ELF-1 (cell line): ENCODE measurements at regions not wholly inside any gene's neighbourhood (a gene's known extent, or its start where the extent isn't known, plus 50 kb on each side); places are given as distances from the start of the nearest gene placed in this dataset.

Experiments used
- DNase-seq: peaks from one replicate; pipeline ENCODE4 v3.0.0-alpha.2; 2016; ENCODE audit warnings: low read depth, low spot score

DNA sequence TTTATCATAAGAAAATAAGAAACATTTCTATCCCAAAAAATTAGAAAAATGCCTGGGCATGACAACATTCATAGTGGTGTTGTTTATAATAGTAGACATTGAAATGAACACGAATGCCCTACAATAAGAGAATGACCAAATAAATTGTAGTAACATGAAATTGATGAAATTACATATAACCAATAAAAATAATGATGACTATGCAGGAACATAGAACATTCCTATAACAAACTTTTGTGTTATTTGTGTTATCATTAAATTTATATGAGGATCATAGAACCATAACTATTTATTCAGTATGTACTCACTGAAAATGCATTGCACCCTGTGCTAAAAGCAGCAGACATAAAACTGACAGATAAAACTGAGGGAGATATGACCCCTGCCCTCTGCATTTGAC lies 399.7 kb downstream of the CBLN4 start:
- no peak for DNase-seq

DNA sequence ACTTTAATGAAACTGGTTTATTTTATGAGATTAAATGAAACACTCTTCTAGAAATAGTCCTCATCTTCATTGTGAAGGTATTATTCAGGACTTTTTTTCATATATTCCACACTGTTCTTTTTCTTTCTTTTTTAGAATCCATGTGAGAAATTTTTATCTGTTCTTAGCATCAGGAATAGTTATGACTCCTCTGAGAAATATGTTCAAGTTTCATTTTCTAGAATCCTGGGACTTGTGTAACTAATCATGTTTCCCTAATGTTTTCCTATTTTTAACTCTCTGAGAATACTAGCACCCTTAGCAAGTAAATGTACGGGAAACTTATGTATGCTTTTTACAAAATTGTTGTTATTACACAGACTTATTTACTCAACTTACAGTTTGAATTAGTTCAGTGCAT lies 407.8 kb downstream of the CBLN4 start:
- DNase-seq = no peak

DNA sequence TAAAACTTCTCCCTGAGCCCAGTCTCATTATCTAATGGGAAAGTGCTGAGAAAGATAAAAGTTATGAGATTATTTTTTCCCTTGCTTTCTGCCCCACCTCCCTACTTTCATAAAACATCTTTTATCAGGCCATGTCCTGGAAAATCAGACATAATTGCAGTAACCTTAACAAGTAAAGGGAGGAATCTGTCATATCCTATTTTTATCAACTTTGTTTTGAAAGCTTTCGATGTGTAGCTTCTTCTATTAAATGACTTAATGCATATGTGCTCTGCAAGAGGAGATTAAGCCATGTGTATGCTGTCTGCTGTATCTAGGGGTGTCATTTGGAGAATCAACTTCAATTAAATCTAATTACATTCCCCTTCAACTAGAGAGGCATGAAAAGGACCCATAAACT lies 408.9 kb downstream of the CBLN4 start:
- no peak for DNase-seq

DNA sequence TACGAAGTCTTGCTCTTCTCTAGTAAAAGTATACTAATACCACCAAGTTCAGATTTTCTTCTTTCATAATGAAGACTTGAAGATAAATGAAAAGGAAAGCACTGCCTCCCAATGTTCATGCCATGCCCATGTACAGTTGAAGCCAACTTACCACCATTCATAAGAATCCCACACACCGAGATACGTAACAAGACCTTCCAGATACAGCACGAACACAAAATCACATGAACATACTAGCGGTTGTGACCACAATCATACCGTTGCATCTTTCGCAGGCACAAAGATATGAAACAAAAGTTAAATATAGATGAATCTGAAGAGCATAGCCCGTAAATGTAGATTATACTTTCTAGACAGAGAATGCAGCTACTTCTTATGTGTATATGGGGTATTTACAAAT lies 412.5 kb downstream of the CBLN4 start:
- no peak for DNase-seq

DNA sequence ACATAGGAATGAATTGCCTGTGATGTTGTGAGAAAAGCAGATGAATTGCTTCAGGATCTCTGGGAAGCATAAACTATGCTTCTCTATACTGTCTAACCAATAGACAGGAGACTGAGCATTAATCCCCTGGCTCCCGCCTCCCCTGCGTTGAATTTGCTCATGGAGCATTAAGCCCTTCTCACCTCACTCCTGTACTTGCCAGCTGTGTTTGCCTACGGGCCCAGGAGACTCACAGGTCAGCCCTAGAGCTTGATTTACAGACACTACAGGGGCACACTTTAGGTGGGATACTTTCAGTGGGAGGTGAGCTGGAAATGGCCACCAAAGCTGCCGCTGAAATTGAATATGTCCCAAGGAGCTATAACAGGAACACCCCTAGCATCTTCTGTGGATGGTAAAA lies 418.7 kb downstream of the CBLN4 start:
- no peak for DNase-seq

DNA sequence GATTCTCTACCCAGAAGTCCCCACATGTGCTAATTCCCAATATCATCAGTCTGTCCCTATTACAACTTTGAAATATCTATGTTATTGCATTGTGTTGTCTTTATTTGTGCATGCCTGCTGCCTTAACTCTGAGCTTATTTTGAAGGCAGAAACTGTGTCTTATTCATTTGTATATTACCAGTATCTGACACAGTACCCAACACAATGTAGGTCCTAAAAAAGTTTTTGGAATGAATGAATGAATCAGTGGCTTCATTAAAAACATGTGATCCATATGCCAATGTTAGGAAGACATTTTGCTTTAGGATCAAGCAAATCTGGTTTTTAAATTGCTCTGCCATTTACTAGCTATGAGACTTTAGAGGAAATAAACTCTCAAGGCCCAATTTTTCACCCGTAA lies 420.4 kb downstream of the CBLN4 start:
- DNase-seq = no peak

DNA sequence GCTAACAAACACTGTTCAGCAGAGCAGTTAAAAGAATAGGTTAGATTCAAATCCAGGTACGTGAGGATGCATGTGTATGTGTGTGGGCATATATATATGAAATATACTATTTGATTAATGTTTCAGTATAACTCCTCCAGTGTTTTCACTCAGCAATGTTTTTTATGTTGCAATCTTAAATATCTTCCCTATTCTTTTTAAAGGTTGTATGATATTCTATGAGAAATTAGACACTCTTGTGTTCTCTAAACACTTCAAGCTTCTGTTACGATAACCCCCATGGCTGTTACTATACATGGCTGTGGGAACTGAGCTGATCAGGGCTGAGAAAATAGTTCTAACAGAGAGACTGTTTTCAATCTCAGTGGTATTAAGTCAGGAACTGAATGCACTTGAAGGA lies 421.0 kb downstream of the CBLN4 start:
- DNase-seq = no peak

DNA sequence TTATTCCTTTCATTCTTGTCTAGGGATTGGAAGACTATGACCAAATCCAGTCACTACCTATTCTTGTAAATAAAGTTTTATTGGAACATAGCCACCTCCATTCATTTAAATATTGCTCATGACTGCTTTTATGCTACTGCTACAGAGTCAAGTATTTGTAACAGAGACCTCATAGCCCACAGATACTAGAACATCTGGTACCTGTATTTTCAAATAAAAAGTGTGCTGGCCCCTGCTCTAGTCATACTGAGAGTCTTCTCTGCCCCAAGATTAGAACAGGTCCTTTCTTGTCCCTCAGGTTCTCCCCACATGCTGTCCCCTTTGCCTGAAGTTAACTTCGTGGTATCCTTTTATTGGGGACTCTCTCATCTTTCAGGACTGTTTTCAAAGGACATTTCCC lies 422.3 kb downstream of the CBLN4 start:
- DNase-seq = no peak

DNA sequence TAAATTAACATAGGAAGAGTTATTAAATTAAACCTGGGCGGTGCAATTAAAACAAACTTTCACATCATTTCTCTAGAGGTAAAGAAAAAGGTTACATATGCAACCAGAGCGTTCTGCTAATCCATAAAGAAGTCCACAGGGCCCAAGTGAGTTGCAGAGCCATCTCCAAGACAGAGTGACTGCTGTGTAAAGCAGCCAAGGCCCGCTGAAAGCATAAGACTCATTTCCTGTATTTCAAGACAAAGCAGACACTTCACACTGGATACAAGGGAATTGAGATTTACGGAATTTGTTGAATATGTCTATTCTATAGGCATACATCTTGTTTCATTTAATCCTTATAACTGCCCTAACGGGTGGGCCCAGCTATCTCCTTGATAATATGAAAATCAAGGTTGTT lies 422.8 kb downstream of the CBLN4 start:
- DNase-seq = no peak

DNA sequence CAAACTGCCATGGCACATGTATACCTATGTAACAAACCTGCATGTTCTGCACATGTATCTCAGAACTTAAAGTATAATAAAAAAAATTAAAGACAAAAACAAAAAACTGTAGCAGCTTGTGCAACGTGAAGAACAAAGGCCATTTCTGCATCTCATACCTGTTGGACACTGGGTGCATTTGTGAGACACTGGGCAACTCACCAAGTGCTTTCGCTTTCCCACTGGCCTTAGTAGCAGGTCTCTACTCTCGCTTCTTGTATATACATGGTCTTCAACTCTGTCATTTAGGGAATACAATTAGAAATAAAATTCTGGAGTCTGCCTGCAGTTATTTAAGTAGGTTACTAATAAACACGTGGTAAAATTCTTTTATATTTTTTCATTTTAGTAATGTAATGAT lies 423.8 kb downstream of the CBLN4 start:
- no peak for DNase-seq

DNA sequence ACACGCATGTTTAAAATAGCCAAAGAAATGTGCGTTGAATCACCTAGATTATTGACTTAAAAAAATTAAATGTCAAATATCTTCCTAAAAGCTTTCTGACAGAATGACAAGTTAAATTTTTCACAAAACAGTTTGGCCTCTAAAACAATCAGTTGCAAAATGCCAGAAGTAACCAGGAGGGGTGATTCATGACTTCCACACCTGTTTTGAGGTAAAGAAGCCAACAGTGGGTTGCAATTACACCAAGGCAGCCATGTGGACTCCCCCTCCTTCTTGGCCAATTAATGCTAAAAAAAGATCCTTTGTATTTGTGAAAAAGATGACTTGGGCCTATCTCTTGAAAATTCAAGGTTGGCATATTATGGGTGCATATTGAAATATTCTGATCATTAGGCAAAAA lies 424.8 kb downstream of the CBLN4 start:
- DNase-seq = no peak

DNA sequence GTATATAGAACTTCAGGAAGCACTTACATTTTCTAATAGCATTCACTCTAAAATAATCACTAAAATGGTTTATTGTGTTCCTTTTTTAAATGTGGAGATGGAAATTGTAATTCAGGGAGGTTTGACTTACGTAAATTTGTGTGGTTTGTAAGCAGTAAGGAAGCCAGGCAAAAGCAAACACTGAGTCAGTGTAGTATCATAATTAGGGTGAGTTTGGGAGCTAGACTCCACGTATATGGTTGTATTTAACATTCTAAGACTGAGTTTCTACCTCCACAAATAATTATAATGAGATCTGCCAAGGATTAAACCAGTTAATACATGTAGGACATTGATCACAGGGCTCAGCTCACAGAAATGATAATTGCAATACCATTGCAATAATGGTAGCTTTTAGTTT lies 425.5 kb downstream of the CBLN4 start:
- DNase-seq = no peak

DNA sequence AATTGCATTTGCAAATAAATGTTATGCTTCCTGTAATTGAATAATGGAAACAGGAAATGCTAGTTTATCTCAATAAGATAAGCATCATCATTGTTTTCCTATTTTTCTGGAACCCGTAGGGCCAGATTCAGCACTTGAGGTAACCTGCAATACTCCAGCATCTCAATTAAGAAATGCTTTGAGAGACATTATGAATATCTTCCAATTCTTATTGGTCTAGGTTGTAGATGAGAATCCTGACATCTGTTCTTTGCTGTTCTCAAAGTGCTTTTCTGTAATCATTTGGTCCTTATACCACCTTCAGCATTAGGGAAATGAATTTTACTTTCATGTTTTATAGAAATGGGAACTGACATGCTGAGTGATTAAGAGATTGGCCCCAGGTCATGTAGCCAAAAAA lies 428.3 kb downstream of the CBLN4 start:
- DNase-seq = no peak

DNA sequence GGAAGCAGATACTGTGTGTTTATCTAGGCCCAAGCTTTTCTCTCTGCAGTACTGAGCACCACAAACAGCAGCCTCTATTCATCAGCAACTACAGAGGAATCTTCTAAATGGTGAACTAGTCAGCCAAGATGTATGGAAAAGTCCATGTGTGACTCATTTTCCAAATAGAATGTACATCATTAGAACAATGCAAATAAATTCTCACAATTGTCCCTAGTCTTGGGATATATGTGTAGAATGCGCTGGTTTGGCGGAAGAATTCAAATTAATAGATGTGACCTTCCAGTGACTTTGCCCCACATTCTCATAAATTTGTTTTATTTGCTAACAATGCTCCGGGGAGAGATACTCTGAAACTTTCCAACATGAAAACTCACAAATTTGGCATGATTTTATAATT lies 436.2 kb downstream of the CBLN4 start:
- DNase-seq = no peak

DNA sequence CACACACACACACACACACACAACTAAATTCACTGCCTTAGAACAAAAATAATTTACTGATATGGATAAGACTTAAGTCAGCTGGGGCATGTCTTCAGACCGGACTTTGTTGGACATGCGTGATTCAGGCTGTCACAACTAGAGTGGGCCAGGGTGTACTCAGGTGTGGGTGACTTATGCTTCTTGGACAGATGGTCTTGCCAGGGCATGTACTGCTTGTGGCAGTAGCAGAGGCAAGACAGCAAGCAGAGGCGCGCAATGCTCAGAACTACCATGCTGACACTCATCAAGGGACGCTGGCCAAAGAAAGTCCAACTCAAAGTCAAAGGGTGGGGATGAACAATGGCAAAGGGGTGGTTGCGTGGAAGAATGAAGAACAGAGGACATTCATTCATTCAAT lies 437.5 kb downstream of the CBLN4 start:
- no peak for DNase-seq

DNA sequence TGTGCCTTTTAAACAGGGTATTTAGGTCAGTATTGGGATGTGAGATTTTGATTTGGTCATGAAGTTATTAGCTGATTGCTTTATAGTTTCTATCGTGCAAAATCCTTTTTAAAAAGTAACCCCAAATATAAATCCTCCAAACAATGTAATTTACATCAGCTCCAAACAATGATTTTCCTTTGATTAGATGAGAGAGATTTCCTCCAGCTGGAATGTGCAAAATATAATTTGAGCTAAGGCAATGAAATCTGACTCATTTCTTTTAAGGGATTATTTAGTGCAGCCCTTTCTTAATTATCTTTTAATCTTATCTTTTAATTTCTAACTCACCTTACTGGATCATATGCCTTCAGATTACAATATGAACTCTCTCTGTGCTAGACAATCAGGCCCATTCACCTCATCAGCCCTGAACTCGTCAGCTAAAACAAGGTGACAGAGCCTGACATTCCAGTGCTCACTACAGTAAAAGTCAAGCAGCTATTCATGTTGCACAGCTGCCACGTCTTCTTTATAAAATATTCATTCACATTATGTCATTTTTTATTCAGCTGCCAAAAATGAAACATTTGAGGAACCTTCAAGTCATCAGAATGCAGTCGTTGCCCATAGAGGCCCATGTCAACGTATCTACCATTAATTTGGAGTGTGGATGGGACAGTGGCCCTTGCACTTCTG lies 440.1 kb downstream of the CBLN4 start:
- no peak for DNase-seq

DNA sequence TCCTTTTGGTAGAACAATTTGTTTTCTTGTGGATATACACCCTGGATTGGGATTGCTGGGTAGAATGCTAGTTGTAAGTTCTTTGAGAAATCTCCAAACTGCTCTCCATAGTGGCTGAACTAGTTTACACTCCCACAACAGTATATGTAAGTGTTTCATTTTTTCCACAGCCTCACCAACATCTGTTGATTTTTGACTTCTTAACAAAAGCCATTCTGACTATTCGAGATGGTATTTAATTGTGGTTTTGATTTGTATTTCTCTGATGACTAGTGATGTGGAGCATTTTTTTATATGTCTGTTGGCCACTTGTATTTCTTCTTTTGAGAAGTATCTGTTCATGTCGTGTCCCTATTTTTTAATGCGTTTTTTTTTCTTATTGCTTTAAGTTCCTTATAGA lies 444.1 kb downstream of the CBLN4 start:
- DNase-seq = no peak

DNA sequence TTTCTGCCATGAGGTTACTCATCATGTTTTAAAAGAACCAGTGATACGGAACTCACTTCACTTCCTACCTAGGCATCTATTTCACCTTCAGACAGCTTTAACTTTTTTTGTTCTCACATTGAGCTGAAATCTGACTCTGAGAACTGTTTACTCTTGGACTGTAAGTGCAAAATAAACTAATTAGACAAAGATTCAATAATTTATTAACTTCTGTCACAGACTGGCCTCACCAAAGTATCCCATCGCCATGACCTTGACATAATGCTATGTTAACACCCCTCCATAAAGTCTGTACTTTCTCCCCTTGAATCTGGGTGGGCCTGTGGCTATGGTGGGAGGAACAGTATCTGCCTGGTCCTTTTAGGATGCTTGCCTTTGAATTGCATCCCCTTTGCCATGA lies 448.1 kb downstream of the CBLN4 start:
- no peak for DNase-seq

DNA sequence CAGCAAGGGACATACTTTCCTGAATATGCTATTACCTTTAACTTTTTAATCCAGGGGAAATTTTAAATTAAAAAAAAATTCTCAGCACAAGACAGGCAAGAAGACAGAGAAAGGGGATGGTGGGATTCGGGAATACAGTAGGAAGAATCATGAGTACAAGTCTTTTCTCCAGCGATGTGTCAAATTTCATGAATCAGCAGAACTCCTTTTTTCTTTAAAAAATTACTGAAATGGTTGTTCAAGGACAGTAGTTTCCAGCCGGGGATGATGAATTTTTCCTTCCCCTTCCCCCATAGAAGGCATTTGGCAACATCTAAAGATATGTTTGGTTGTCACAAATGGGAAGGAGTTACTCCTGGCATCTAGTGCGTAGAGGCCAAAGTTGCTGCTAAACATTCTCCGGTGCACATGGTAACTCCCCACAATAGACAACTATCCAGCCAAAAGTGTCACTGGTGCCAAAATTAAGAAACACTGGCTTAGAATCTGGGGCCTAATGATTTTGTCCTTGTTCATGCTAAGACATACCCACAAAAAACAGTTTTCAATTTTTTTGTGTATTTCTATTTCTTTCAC lies 450.2 kb downstream of the CBLN4 start:
- DNase-seq = no peak

DNA sequence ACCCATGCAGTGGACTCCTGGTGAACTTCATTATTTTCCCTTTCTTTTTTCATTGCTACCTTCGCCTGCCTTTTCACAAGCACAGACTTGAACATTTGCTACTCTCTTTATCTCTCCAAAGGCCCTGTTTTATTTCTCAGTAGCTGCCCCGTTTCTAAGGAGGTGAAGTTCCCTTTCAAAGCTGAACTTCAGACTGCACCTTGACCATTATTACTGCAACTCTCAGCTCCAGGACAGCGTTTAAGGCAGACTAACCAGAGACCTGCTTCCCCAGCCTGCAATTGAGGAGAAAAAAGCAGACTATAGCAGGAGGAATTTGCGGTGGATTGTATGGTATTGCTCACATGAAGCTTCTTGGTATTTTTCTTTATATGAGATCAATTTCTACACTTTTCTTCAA lies 460.7 kb downstream of the CBLN4 start:
- no peak for DNase-seq

DNA sequence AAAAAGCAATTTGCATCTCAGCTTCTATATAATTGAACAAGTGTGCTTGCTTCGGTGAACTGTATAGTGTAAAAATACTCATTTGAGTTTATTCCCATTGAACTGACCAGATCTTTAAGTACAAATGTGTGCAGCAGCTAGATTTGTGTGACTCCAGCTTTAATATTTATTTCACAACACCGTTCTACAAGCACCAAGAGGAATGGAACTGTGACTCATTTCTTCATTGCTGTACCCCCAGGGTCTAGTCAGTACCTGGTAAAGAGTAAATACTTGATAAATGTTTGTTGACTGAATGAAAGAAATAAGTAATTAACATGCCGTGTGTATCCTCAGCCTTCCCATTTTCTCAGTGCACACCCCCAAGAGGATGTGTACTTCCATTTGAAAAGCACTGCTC lies 464.8 kb downstream of the CBLN4 start:
- DNase-seq = no peak

DNA sequence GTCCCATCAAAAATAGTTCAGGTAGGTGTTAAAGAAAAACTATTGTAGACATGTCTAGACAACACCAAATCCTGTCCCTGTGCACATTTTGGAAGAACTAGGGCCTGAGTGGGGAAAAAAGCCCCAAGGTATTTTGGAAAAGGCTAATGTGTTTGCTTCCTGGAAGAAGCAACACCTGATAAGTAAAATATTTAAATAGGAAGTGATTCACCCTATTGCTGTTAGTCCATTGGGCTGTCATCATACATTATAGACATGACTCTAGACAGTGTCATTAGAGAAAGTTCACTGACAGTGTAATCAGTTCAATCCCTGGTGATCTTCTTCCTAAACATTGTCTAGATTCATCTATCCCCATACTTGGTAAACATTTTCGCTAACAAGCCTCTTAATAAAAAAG lies 465.3 kb downstream of the CBLN4 start:
- no peak for DNase-seq

DNA sequence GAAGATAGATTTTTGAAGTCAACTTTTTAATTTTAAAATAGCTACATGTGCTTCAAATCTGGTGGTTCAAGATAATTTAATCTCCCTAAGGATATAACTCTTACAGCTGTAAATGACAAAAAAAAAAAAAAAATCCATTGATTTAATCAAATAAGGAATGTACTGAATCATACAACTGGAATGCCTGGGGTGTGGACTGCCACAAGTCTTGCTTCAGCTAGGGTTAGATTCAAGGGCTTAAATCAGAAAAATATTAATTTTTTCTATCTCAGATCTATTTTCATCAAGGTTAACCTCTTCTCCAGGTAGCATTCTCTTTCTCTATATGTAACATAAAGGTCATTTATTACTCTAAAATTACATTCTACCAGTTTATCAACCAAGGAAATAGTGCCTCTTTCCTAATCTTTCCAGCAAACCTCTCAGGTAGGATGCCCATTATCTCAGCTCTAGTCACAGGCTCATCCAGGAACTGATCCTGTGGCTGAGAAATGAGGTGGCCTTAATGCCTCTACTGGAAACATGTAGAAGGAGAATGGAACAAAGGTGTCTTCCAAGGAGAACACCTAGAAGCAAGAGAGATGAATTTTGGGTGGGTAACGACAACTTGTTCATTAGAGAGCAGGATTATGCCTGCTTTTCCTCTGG lies 466.9 kb downstream of the CBLN4 start:
- DNase-seq = no peak

DNA sequence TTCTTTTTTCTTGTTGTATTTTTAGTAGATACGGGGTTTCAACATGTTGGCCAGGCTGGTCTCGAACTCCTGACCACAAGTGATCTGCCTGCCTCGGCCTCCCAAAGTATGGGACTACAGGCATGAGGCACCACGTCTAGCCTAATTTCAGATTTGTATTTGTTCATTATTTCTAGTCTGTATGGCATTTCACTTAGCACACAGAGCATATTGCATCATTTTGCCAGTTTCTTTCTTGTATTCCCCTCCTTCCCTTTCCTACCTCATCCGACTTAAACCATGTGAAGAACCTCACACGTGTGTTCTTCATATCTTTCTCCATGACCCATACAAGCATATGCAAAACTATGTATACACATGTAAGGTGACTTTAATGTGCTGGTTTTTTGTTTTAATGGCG lies 470.0 kb downstream of the CBLN4 start:
- no peak for DNase-seq
